Glutamatergic neuron (in vitro differentiated cells): ENCODE measurements at regions not wholly inside any gene's neighbourhood (a gene's known extent, or its start where the extent isn't known, plus 50 kb on each side); places are given as distances from the start of the nearest gene placed in this dataset.
"Not testable (repeated sequence)": the region's sequence is repeated elsewhere in the genome, so short reads cannot be mapped to it uniquely, and the experiment has no call there.

Experiments used
- DNase-seq: peaks from one replicate; pipeline ENCODE4 v3.0.0; 2022
- H3K27ac Mint-ChIP-seq: one replicate; pipeline ENCODE4 v1.8.0; 2020; ENCODE audit warnings: mild to moderate bottlenecking, mixed read lengths, inconsistent platforms; ENCODE audit not compliant: unreplicated experiment
- H3K27me3 Mint-ChIP-seq: one replicate; pipeline ENCODE4 v1.8.0; 2020; ENCODE audit warnings: mild to moderate bottlenecking, moderate library complexity, mixed read lengths, inconsistent platforms; ENCODE audit not compliant: unreplicated experiment
- H3K36me3 Mint-ChIP-seq: one replicate; pipeline ENCODE4 v1.8.0; 2020; ENCODE audit warnings: mild to moderate bottlenecking, mixed read lengths, inconsistent platforms; ENCODE audit not compliant: unreplicated experiment
- H3K4me1 Mint-ChIP-seq: one replicate; pipeline ENCODE4 v1.8.0; 2020; ENCODE audit warnings: mild to moderate bottlenecking, low read depth, mixed read lengths, inconsistent platforms; ENCODE audit not compliant: unreplicated experiment
- H3K4me3 Mint-ChIP-seq: one replicate; pipeline ENCODE4 v1.8.0; 2020; ENCODE audit warnings: mild to moderate bottlenecking, mixed read lengths, inconsistent platforms; ENCODE audit not compliant: unreplicated experiment
- H3K9me3 Mint-ChIP-seq: one replicate; pipeline ENCODE4 v1.8.0; 2020; ENCODE audit warnings: mild to moderate bottlenecking, moderate library complexity, mixed read lengths, inconsistent platforms; ENCODE audit not compliant: unreplicated experiment
- TF ChIP-seq, protein P1 (sequence below): fragments of 200-600 bp; sonication (generic); IDR thresholded peaks from one replicate; pipeline ENCODE4 v1.5.0; 2021; ENCODE audit not compliant: partially characterized antibody, unreplicated experiment

DNA sequence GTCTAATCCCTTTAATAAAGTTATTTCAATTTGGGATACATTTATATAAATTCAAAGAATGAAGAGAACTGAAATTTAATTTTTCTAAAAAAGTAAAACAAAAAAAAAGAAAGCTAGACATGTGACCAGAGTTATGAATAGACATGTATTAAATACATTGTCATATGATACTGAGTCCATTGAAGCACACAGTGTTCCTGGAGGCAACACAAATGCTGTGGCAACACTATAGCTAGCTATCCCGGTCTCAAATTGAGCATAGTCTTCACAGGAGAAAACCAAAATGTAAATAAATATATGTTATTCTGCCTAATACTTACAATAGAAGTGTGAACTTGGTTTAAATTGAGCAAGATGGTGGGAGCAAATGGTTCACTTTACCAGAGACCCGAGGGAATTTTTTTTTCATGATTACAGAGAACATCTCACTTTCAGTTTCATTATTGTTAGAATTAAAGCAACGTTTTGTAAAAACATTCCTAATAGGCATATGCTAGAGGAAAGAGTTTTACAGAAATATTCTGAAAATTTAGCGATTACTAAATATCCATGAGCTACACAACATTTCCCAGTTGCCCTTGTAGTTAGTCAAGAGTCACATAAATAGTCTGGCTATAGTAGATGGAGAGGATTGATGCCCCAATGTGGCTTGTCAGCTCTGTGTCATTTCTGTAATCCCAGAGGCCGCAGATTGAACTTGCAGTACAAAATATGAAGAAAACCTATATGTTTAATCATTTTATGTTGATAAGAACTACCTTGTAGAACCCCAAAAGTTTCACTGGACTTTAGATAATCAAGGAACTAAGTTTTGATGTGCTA lies 775.7 kb upstream of the SPRY2 start:
- H3K4me1 Mint-ChIP-seq = no peaks in the 10 kb centered on the region
- DNase-seq = no peak
- H3K27ac Mint-ChIP-seq = no peak overlapping the region
- TF ChIP-seq, protein P1, sequence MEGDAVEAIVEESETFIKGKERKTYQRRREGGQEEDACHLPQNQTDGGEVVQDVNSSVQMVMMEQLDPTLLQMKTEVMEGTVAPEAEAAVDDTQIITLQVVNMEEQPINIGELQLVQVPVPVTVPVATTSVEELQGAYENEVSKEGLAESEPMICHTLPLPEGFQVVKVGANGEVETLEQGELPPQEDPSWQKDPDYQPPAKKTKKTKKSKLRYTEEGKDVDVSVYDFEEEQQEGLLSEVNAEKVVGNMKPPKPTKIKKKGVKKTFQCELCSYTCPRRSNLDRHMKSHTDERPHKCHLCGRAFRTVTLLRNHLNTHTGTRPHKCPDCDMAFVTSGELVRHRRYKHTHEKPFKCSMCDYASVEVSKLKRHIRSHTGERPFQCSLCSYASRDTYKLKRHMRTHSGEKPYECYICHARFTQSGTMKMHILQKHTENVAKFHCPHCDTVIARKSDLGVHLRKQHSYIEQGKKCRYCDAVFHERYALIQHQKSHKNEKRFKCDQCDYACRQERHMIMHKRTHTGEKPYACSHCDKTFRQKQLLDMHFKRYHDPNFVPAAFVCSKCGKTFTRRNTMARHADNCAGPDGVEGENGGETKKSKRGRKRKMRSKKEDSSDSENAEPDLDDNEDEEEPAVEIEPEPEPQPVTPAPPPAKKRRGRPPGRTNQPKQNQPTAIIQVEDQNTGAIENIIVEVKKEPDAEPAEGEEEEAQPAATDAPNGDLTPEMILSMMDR = no peak
- H3K9me3 Mint-ChIP-seq = no peaks in the 10 kb centered on the region
- no peaks in the 10 kb centered on the region for H3K36me3 Mint-ChIP-seq
- no peaks in the 10 kb centered on the region for H3K27me3 Mint-ChIP-seq
- H3K4me3 Mint-ChIP-seq = no peak overlapping the region

DNA sequence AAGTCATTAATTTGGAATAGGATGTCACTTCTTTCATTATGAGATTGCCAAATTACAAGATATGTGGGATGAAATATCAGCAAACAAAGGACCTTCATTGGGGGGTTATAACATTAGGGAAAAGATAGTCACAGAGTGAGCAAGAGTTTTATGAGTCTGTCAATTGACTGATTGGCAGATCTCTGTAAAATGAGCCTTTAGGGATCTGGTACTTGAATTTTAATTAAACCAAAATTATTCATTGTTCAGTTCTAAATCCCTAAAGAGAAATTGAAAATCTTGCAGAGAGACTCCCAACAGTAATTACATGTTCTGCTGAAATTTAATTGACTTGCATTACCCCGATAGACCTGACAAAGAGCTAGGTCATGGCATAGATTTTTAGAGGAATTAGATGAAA lies 768.1 kb upstream of the SPRY2 start:
- TF ChIP-seq, protein P1 = no peak
- no peaks in the 10 kb centered on the region for H3K9me3 Mint-ChIP-seq
- H3K27me3 Mint-ChIP-seq = no peaks in the 10 kb centered on the region
- no peak overlapping the region for H3K27ac Mint-ChIP-seq
- DNase-seq = no peak
- no peaks in the 10 kb centered on the region for H3K36me3 Mint-ChIP-seq
- peaks cover 4% of the 10 kb centered on the region for H3K4me1 Mint-ChIP-seq
- H3K4me3 Mint-ChIP-seq = no peak overlapping the region

DNA sequence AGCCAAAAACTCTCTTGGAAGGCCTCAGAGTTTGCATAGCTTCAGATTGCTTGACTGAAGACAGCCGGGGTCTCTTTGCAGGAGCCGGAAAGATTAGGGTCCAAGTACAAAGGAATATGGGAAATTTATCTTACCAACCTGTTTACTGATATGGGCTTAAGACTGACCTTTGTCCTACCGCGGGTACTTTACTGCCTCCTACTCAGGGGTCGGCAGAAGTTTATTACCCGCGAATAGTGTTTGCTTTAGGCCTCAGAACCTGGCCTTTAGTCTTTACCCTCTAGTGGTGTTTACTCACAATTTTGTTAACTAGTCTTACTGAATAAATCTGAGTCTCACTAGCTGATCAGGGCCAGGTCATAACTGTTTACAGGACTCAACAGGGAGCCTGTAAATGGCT lies 765.4 kb upstream of the SPRY2 start:
- H3K27me3 Mint-ChIP-seq = no peaks in the 10 kb centered on the region
- no peak overlapping the region for H3K4me3 Mint-ChIP-seq
- H3K36me3 Mint-ChIP-seq = no peaks in the 10 kb centered on the region
- H3K9me3 Mint-ChIP-seq = no peaks in the 10 kb centered on the region
- TF ChIP-seq, protein P1 = no peak
- H3K4me1 Mint-ChIP-seq = peaks cover 8% of the 10 kb centered on the region
- no peak overlapping the region for H3K27ac Mint-ChIP-seq
- DNase-seq = no peak

DNA sequence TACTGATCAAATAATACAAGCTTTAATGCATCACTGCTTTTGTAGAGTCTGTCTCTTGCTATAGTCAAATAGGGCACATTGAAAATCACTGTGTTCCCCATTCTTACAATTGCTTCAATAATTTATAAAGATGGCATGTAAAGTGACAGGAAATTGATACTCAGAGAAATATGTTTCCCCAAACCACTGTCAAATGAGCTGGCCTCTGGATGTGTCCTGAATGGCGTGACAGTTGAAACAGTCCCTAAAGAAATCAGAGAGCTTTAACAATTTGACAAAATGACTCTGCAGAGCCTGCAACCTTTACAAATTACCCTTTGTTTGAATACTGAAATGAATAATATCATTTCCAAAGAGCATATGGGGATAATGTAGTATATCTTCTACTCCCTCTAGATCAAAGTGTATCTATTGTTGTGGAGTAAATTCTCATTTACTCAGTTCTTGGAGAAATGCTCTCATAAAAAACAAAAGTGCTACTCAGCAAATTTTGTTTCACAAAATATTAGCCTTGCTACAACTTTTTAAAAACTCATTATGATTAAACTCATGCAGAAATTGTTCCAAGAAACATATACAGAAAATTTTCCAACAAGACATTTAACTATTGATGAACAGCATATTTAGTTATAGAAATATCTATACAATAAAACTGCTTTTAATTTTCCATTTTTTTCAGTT lies 763.2 kb upstream of the SPRY2 start:
- H3K4me1 Mint-ChIP-seq = peaks cover 7% of the 10 kb centered on the region
- no peak overlapping the region for H3K27ac Mint-ChIP-seq

DNA sequence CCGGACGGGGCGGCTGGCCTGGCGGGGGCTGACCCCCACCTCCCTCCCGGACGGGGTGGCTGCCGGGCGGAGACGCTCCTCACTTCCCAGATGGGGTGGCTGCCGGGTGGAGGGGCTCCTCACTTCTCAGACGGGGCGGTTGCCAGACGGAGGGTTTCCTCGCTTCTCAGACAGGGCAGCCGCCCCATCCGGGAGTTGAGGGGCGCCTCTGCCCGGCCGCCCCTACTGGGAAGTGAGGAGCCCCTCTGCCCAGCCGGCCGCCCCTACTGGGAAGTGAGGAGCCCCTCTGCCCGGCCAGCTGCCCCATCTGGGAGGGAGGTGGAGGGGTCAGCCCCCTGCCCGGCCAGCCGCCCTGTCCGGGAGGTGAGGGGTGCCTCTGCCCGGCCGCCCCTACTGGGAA lies 761.1 kb upstream of the SPRY2 start:
- not testable (repeated sequence) for DNase-seq, H3K4me3 Mint-ChIP-seq, H3K27me3 Mint-ChIP-seq, H3K27ac Mint-ChIP-seq, H3K4me1 Mint-ChIP-seq, H3K36me3 Mint-ChIP-seq, H3K9me3 Mint-ChIP-seq

More for the DNA sequence above, 763.2 kb upstream of the SPRY2 start:
- no peaks in the 10 kb centered on the region for H3K27me3 Mint-ChIP-seq
- H3K4me3 Mint-ChIP-seq = no peak overlapping the region
- DNase-seq = no peak
- TF ChIP-seq, protein P1 = no peak
- no peaks in the 10 kb centered on the region for H3K9me3 Mint-ChIP-seq
- no peaks in the 10 kb centered on the region for H3K36me3 Mint-ChIP-seq
